MCF 10A (cell line): ENCODE measurements at regions not wholly inside any gene's neighbourhood (a gene's known extent, or its start where the extent isn't known, plus 50 kb on each side); places are given as distances from the start of the nearest gene placed in this dataset.

ENCODE experiments used
- BruUV-seq: library from RNA; stranded (reverse); fragments of 400-500 nt; replicated peaks from 2 replicates; lab custom pipeline; 2021; lab: Mats Ljungman, UMichigan
- CTCF ChIA-PET: fragments of 300-600 bp; sonication (Branson Sonifier 250); formaldehyde crosslinking; extraction: SDS; loops from one replicate; lab custom pipeline; 2021; ENCODE audit warnings: antibody characterized with exemption, inconsistent platforms; lab: Yijun Ruan, JAX
- POLR2A ChIA-PET: fragments of 300-600, 350-650 bp; sonication (Branson Sonifier 250); formaldehyde crosslinking; extraction: SDS; loops from one replicate; lab custom pipeline; 2020; ENCODE audit warnings: antibody characterized with exemption, inconsistent platforms; lab: Yijun Ruan, JAX
- DNase-seq: peaks from one replicate; pipeline ENCODE4 v3.0.0-alpha.2; 2018; ENCODE audit not compliant: unreplicated experiment
- H3K27ac Mint-ChIP-seq: one replicate; pipeline ENCODE4 v1.8.0; 2022; ENCODE audit warnings: mild to moderate bottlenecking, low read depth, mixed read lengths; ENCODE audit not compliant: unreplicated experiment
- H3K27me3 Mint-ChIP-seq: one replicate; pipeline ENCODE4 v1.8.0; 2022; ENCODE audit warnings: mixed read lengths; ENCODE audit not compliant: insufficient read depth, unreplicated experiment
- H3K36me3 Mint-ChIP-seq: one replicate; pipeline ENCODE4 v1.8.0; 2022; ENCODE audit warnings: mild to moderate bottlenecking, moderate library complexity, mixed read lengths; ENCODE audit not compliant: insufficient read depth, unreplicated experiment
- H3K4me1 Mint-ChIP-seq: one replicate; pipeline ENCODE4 v1.8.0; 2022; ENCODE audit warnings: mixed read lengths; ENCODE audit not compliant: insufficient read depth, unreplicated experiment
- H3K4me3 Mint-ChIP-seq: one replicate; pipeline ENCODE4 v1.8.0; 2022; ENCODE audit warnings: mild to moderate bottlenecking, moderate library complexity, mixed read lengths; ENCODE audit not compliant: unreplicated experiment
- H3K9me3 Mint-ChIP-seq: one replicate; pipeline ENCODE4 v1.8.0; 2022; ENCODE audit warnings: mixed read lengths; ENCODE audit not compliant: unreplicated experiment
- intact Hi-C: fragments of 100-400 bp; cut with micrococcal nuclease; formaldehyde crosslinking; loops from 2 replicates; pipeline ENCODE4 v1.14.1; 2022
- TF ChIP-seq, protein P1 (sequence below): fragments of 200-600 bp; IDR thresholded peaks from one replicate; pipeline ENCODE4 v1.8.0; 2022; ENCODE audit warnings: antibody characterized with exemption, mild to moderate bottlenecking; ENCODE audit not compliant: unreplicated experiment

GRCh38 chr6:97469451-97469850, 186.4 kb upstream of the MMS22L start:
- ChIA-PET POLR2A (no interaction called here), CTCF (interaction anchor here (0.6 to 1.3 kb wide), 3 partner anchors 28 to 249 kb away, joined by 3 read pairs; no protein-coding TSS in a partner anchor)
- Mint-ChIP-seq H3K27ac (no peak overlapping the region), H3K4me1 (no peaks in the 10 kb centered on the region), H3K27me3 (peaks cover 67% of the 10 kb centered on the region), H3K9me3 (no peaks in the 10 kb centered on the region), H3K4me3 (no peak overlapping the region), H3K36me3 (no peaks in the 10 kb centered on the region)
- DNase-seq: no peak
- BruUV-seq: no TSS peak
- intact Hi-C loops: no loop called here
- TF ChIP-seq, protein P1, sequence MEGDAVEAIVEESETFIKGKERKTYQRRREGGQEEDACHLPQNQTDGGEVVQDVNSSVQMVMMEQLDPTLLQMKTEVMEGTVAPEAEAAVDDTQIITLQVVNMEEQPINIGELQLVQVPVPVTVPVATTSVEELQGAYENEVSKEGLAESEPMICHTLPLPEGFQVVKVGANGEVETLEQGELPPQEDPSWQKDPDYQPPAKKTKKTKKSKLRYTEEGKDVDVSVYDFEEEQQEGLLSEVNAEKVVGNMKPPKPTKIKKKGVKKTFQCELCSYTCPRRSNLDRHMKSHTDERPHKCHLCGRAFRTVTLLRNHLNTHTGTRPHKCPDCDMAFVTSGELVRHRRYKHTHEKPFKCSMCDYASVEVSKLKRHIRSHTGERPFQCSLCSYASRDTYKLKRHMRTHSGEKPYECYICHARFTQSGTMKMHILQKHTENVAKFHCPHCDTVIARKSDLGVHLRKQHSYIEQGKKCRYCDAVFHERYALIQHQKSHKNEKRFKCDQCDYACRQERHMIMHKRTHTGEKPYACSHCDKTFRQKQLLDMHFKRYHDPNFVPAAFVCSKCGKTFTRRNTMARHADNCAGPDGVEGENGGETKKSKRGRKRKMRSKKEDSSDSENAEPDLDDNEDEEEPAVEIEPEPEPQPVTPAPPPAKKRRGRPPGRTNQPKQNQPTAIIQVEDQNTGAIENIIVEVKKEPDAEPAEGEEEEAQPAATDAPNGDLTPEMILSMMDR: no peak

DNA sequence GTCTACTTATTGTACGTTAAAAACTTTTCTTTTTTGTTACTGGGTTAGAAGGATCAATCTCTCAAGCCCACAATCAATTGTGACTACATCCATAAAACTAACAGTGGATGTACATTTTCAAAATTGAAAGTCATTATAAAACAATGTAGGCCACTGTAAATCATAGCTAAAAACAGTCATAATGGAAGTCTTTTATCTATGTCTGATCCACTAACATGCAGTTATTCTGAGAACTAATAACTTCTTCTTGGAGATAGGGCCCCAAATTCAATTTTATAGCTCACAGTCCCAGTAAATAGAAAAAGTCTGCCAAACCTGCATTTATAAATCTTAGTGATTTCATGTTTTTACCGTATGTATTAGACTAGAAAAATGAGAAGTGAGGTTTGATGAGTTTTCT, 187.3 kb upstream of the MMS22L start:
- H3K27ac Mint-ChIP-seq: no peak overlapping the region
- no TSS peak for BruUV-seq
- H3K9me3 Mint-ChIP-seq: no peaks in the 10 kb centered on the region
- no peaks in the 10 kb centered on the region for H3K36me3 Mint-ChIP-seq
- POLR2A ChIA-PET: no interaction called here
- intact Hi-C loops: no loop called here
- DNase-seq: no peak
- peaks cover 67% of the 10 kb centered on the region for H3K27me3 Mint-ChIP-seq
- no peaks in the 10 kb centered on the region for H3K4me1 Mint-ChIP-seq
- H3K4me3 Mint-ChIP-seq: no peak overlapping the region
- TF ChIP-seq, protein P1: no peak
- CTCF ChIA-PET: interaction anchor here (0.8 kb wide), 1 partner anchor 54 kb away, joined by 3 read pairs; no protein-coding TSS in a partner anchor

GRCh38 chr6:97473979-97474378, 191.0 kb upstream of the MMS22L start:
- no peaks in the 10 kb centered on the region for H3K36me3 Mint-ChIP-seq
- no peak overlapping the region for H3K4me3 Mint-ChIP-seq
- intact Hi-C loops: no loop called here
- DNase-seq: no peak
- no TSS peak for BruUV-seq
- no peak overlapping the region for H3K27ac Mint-ChIP-seq
- ChIA-PET POLR2A (no interaction called here), CTCF (interaction anchor here (1.1 to 1.6 kb wide), 3 partner anchors 23 to 37 kb away, joined by 3 to 5 read pairs (median 3); no protein-coding TSS in a partner anchor)
- peaks cover 57% of the 10 kb centered on the region for H3K27me3 Mint-ChIP-seq
- no peaks in the 10 kb centered on the region for H3K9me3 Mint-ChIP-seq
- TF ChIP-seq, protein P1: no peak
- H3K4me1 Mint-ChIP-seq: no peaks in the 10 kb centered on the region

GRCh38 chr6:97497713-97498331, 214.8 kb upstream of the MMS22L start:
- DNase-seq: peak; percentile 72
- Mint-ChIP-seq H3K4me1 (no peaks in the 10 kb centered on the region), H3K27ac (no peak overlapping the region), H3K9me3 (no peaks in the 10 kb centered on the region), H3K4me3 (no peak overlapping the region), H3K36me3 (no peaks in the 10 kb centered on the region), H3K27me3 (peaks cover 53% of the 10 kb centered on the region)
- CTCF ChIA-PET: interaction anchor here (0.5 to 2.1 kb wide), 14 partner anchors 15 to 1758 kb away, joined by 3 to 12 read pairs (median 4); no protein-coding TSS in a partner anchor
- POLR2A ChIA-PET: no interaction called here
- no TSS peak for BruUV-seq
- intact Hi-C loops: loop anchor here (1.0 kb wide), 3 partner anchors 542 to 1621 kb away; no protein-coding TSS in a partner anchor
- TF ChIP-seq, protein P1: peak; percentile 81
